ENCODE measurements at regions not wholly inside any gene's neighbourhood (a gene's known extent, or its start where the extent isn't known, plus 50 kb on each side); places are given as distances from the start of the nearest gene placed in this dataset.
"Not testable (repeated sequence)": the region's sequence is repeated elsewhere in the genome, so short reads cannot be mapped to it uniquely, and the experiment has no call there.

- ATAC-seq (no peak), DNase-seq (ENCODE audit: low spot score in 2 of 2) (no peak)
- Mint-ChIP-seq H3K27ac (no peak overlapping the region), H3K36me3 (no peaks in the 10 kb centered on the region), H3K9me3 (peaks cover 3 to 8% of the 10 kb centered on the region in 2 donors)
Observed at GRCh38 chr3:144963810-144964209, 992.2 kb downstream of the DIPK2A start.

GRCh38 chr3:144966560-144966959 is 994.9 kb downstream of the DIPK2A start:
- H3K27ac Mint-ChIP-seq: no peak overlapping the region
- no peak for ATAC-seq
- peaks cover 3 to 8% of the 10 kb centered on the region in 2 donors for H3K9me3 Mint-ChIP-seq
- no peak for DNase-seq (ENCODE audit: low spot score in 2 of 2)
- H3K36me3 Mint-ChIP-seq: no peaks in the 10 kb centered on the region

- no peak overlapping the region for H3K27ac Mint-ChIP-seq
- no peaks in the 10 kb centered on the region for H3K9me3 Mint-ChIP-seq
- no peaks in the 10 kb centered on the region for H3K36me3 Mint-ChIP-seq
- no peak for DNase-seq (ENCODE audit: low spot score in 2 of 2)
- no peak for ATAC-seq
Observed at GRCh38 chr3:144968750-144969350, 997.2 kb downstream of the DIPK2A start.

- not testable (repeated sequence) for H3K36me3 Mint-ChIP-seq; H3K9me3 Mint-ChIP-seq; ATAC-seq; DNase-seq (ENCODE audit: low spot score in 2 of 2); H3K27ac Mint-ChIP-seq
Observed at GRCh38 chr3:144984481-144984880, 1012.9 kb downstream of the DIPK2A start.

GRCh38 chr3:144989807-144990206 is 1018.2 kb downstream of the DIPK2A start:
- Mint-ChIP-seq H3K27ac (no peak overlapping the region), H3K36me3 (peaks cover 0 to 4% of the 10 kb centered on the region in 2 donors), H3K9me3 (peaks cover 4 to 5% of the 10 kb centered on the region in 2 donors)
- ATAC-seq: no peak
- DNase-seq (ENCODE audit: low spot score in 2 of 2): no peak

- no peak overlapping the region for H3K27ac Mint-ChIP-seq
- ATAC-seq: no peak
- H3K36me3 Mint-ChIP-seq: peaks cover 0 to 5% of the 10 kb centered on the region in 2 donors
- peaks cover 8 to 30% of the 10 kb centered on the region in 2 donors for H3K9me3 Mint-ChIP-seq
- DNase-seq (ENCODE audit: low spot score in 2 of 2): no peak
Observed at GRCh38 chr3:144995856-144996255, 1024.2 kb downstream of the DIPK2A start.

GRCh38 chr3:145005427-145005826 is 1033.8 kb downstream of the DIPK2A start:
- Mint-ChIP-seq H3K27ac (no peak overlapping the region), H3K9me3 (peaks cover 0 to 14% of the 10 kb centered on the region in 2 donors), H3K36me3 (peaks cover 0 to 8% of the 10 kb centered on the region in 2 donors)
- ATAC-seq (no peak), DNase-seq (ENCODE audit: low spot score in 2 of 2) (no peak)

GRCh38 chr3:145006271-145006670 is 1034.6 kb downstream of the DIPK2A start:
- Mint-ChIP-seq H3K36me3 (peaks cover 0 to 7% of the 10 kb centered on the region in 2 donors), H3K9me3 (peaks cover 0 to 13% of the 10 kb centered on the region in 2 donors), H3K27ac (no peak overlapping the region)
- ATAC-seq: no peak
- no peak for DNase-seq (ENCODE audit: low spot score in 2 of 2)

- no peak for DNase-seq (ENCODE audit: low spot score in 2 of 2)
- no peak overlapping the region for H3K27ac Mint-ChIP-seq
- peaks cover 5 to 9% of the 10 kb centered on the region in 2 donors for H3K9me3 Mint-ChIP-seq
- ATAC-seq: no peak
- H3K36me3 Mint-ChIP-seq: peaks cover 0 to 5% of the 10 kb centered on the region in 2 donors
Observed at GRCh38 chr3:145013931-145014330, 1042.3 kb downstream of the DIPK2A start.

GRCh38 chr3:145015253-145015652 is 1043.6 kb downstream of the DIPK2A start:
- H3K9me3 Mint-ChIP-seq: peaks cover 5 to 9% of the 10 kb centered on the region in 2 donors
- no peak overlapping the region for H3K27ac Mint-ChIP-seq
- no peak for ATAC-seq

GRCh38 chr3:145017959-145018358 is 1046.3 kb downstream of the DIPK2A start:
- no peak for ATAC-seq
- Mint-ChIP-seq H3K27ac (no peak overlapping the region), H3K36me3 (peaks cover 0 to 5% of the 10 kb centered on the region in 2 donors)

More at GRCh38 chr3:145015253-145015652, 1043.6 kb downstream of the DIPK2A start:
- DNase-seq (ENCODE audit: low spot score in 2 of 2): no peak
- peaks cover 0 to 5% of the 10 kb centered on the region in 2 donors for H3K36me3 Mint-ChIP-seq

GRCh38 chr3:145022447-145022846 is 1050.8 kb downstream of the DIPK2A start:
- Mint-ChIP-seq H3K27ac (no peak overlapping the region), H3K9me3 (peaks cover 10 to 21% of the 10 kb centered on the region in 2 donors), H3K36me3 (no peaks in the 10 kb centered on the region)
- ATAC-seq: no peak
- DNase-seq (ENCODE audit: low spot score in 2 of 2): no peak

More at GRCh38 chr3:145017959-145018358, 1046.3 kb downstream of the DIPK2A start:
- DNase-seq (ENCODE audit: low spot score in 2 of 2): no peak
- peaks cover 9 to 12% of the 10 kb centered on the region in 2 donors for H3K9me3 Mint-ChIP-seq

GRCh38 chr3:145024700-145025099 is 1053.1 kb downstream of the DIPK2A start:
- ATAC-seq: no peak
- Mint-ChIP-seq H3K9me3 (peaks cover 14 to 23% of the 10 kb centered on the region in 2 donors), H3K27ac (no peak overlapping the region), H3K36me3 (no peaks in the 10 kb centered on the region)
- no peak for DNase-seq (ENCODE audit: low spot score in 2 of 2)

- not testable (repeated sequence) for H3K36me3 Mint-ChIP-seq; DNase-seq (ENCODE audit: low spot score in 2 of 2); H3K27ac Mint-ChIP-seq; ATAC-seq
- peaks cover 19 to 20% of the 10 kb centered on the region in 2 donors for H3K9me3 Mint-ChIP-seq
Observed at GRCh38 chr3:145027186-145027585, 1055.6 kb downstream of the DIPK2A start.

GRCh38 chr3:145032791-145033190 is 1061.2 kb downstream of the DIPK2A start:
- no peak for ATAC-seq
- Mint-ChIP-seq H3K27ac (no peak overlapping the region), H3K9me3 (peaks cover 9% of the 10 kb centered on the region in 2 donors), H3K36me3 (no peaks in the 10 kb centered on the region)
- no peak for DNase-seq (ENCODE audit: low spot score in 2 of 2)

GRCh38 chr3:145035682-145036081 is 1064.1 kb downstream of the DIPK2A start:
- ATAC-seq (no peak), DNase-seq (ENCODE audit: low spot score in 2 of 2) (no peak)
- H3K27ac Mint-ChIP-seq: no peak overlapping the region
- peaks cover 6% of the 10 kb centered on the region in 2 donors for H3K9me3 Mint-ChIP-seq
- H3K36me3 Mint-ChIP-seq: no peaks in the 10 kb centered on the region

- peaks cover 7 to 11% of the 10 kb centered on the region in 2 donors for H3K9me3 Mint-ChIP-seq
- not testable (repeated sequence) for H3K36me3 Mint-ChIP-seq; ATAC-seq; H3K27ac Mint-ChIP-seq; DNase-seq (ENCODE audit: low spot score in 2 of 2)
Observed at GRCh38 chr3:145054055-145054454, 1082.4 kb downstream of the DIPK2A start.

Measured in activated naive CD4-positive, alpha-beta T cell treated with anti-CD3 and anti-CD28 coated beads, Interleukin-2, amount 50 U/mL, for 72 hours (primary cell).